ENCODE measurements at regions not wholly inside any gene's neighbourhood (a gene's known extent, or its start where the extent isn't known, plus 50 kb on each side); places are given as distances from the start of the nearest gene placed in this dataset.

- TF ChIP-seq CTCF (IDR thresholded peaks at IDR 0.05) = no peak
- TF ChIP-seq POLR2A (IDR thresholded peaks at IDR 0.05) = no peak
These were observed 84.9 kb upstream of the ZNF536 start for GRCh38 chr19:30287259-30287658.

Measured in body of pancreas (tissue), 4 donors.